ENCODE measurements at regions not wholly inside any gene's neighbourhood (a gene's known extent, or its start where the extent isn't known, plus 50 kb on each side); places are given as distances from the start of the nearest gene placed in this dataset.

GRCh38 chr18:67997496-67997895 lies 481.0 kb upstream of the DSEL start:
- TF ChIP-seq CTCF (IDR thresholded peaks at IDR 0.05) (no peak), POLR2AphosphoS5 (IDR thresholded peaks at IDR 0.05; ENCODE audit: low read depth, low read length) (no peak), TCF7L2 (IDR thresholded peaks at IDR 0.05; ENCODE audit: low read depth, low read length) (no peak), SIN3A (IDR thresholded peaks at IDR 0.05; ENCODE audit: borderline replicate concordance, insufficient read depth, low read depth, low read length) (no peak), REST (IDR thresholded peaks at IDR 0.05; ENCODE audit: insufficient read depth in 1 of 2, low read depth in 2 of 2, low read length in 1 of 2) (no peak)
- Histone ChIP-seq H3K4me3 (ENCODE audit: low read depth in 2 of 2, low read length in 2 of 2) (no peak overlapping the region), H3K27me3 (ENCODE audit: control insufficient read depth, insufficient read depth, low read length) (no peaks in the 10 kb centered on the region), H3K9me3 (ENCODE audit: control insufficient read depth, insufficient read depth, low read depth, low read length) (no peaks in the 10 kb centered on the region), H3K36me3 (ENCODE audit: control insufficient read depth, insufficient read depth, low read length) (no peaks in the 10 kb centered on the region), H3K4me1 (ENCODE audit: control insufficient read depth, insufficient read depth, low read length) (no peaks in the 10 kb centered on the region), H3K27ac (ENCODE audit: low read length) (no peak overlapping the region)
- BruUV-seq (replicated peaks): no TSS peak
- intact Hi-C loops (cut with micrococcal nuclease; ENCODE audit: unreplicated experiment) (no loop called here), in situ Hi-C loops (cut with HindIII; ENCODE audit: low pct_unique_long_range_greater_than_20kb, low sequenced_read_pairs) (no loop called here)
- CTCF ChIA-PET: no interaction called here
- POLR2A ChIA-PET: no interaction called here
- DNase-seq (ENCODE audit: low read depth, low spot score) (no peak), ATAC-seq (no peak)

- no peak for TF ChIP-seq REST (IDR thresholded peaks at IDR 0.05; ENCODE audit: insufficient read depth in 1 of 2, low read depth in 2 of 2, low read length in 1 of 2)
- no peak for TF ChIP-seq TCF7L2 (IDR thresholded peaks at IDR 0.05; ENCODE audit: low read depth, low read length)
- TF ChIP-seq SIN3A (IDR thresholded peaks at IDR 0.05; ENCODE audit: borderline replicate concordance, insufficient read depth, low read depth, low read length): no peak
- no peak for TF ChIP-seq CTCF (IDR thresholded peaks at IDR 0.05)
- no peak for TF ChIP-seq POLR2AphosphoS5 (IDR thresholded peaks at IDR 0.05; ENCODE audit: low read depth, low read length)
- Histone ChIP-seq H3K4me1 (ENCODE audit: control insufficient read depth, insufficient read depth, low read length) (no peaks in the 10 kb centered on the region), H3K4me3 (ENCODE audit: low read depth in 2 of 2, low read length in 2 of 2) (no peak overlapping the region), H3K27me3 (ENCODE audit: control insufficient read depth, insufficient read depth, low read length) (no peaks in the 10 kb centered on the region), H3K9me3 (ENCODE audit: control insufficient read depth, insufficient read depth, low read depth, low read length) (no peaks in the 10 kb centered on the region), H3K27ac (ENCODE audit: low read length) (no peak overlapping the region), H3K36me3 (ENCODE audit: control insufficient read depth, insufficient read depth, low read length) (no peaks in the 10 kb centered on the region)
- POLR2A ChIA-PET: no interaction called here
- in situ Hi-C loops (cut with HindIII; ENCODE audit: low pct_unique_long_range_greater_than_20kb, low sequenced_read_pairs): no loop called here
- CTCF ChIA-PET: no interaction called here
- BruUV-seq (replicated peaks): no TSS peak
- DNase-seq (ENCODE audit: low read depth, low spot score): no peak
- intact Hi-C loops (cut with micrococcal nuclease; ENCODE audit: unreplicated experiment): no loop called here
- no peak for ATAC-seq
These were observed 479.2 kb upstream of the DSEL start for GRCh38 chr18:67995769-67996168.
